AG09319 (cell line): ENCODE measurements at regions not wholly inside any gene's neighbourhood (a gene's known extent, or its start where the extent isn't known, plus 50 kb on each side); places are given as distances from the start of the nearest gene placed in this dataset.
"Not testable (repeated sequence)": the region's sequence is repeated elsewhere in the genome, so short reads cannot be mapped to it uniquely, and the experiment has no call there.

Experiments
- DNase-seq: peaks from one replicate; pipeline ENCODE4 v3.0.0-alpha.2; 2010; ENCODE audit warnings: low read depth; ENCODE audit errors: extremely low read depth
- TF ChIP-seq, protein P1 (sequence below): IDR thresholded peaks from 2 replicates; pipeline ENCODE4 v1.5.1; 2011; ENCODE audit warnings: low read depth, mild to moderate bottlenecking, inconsistent platforms, low read length, moderate library complexity

DNA sequence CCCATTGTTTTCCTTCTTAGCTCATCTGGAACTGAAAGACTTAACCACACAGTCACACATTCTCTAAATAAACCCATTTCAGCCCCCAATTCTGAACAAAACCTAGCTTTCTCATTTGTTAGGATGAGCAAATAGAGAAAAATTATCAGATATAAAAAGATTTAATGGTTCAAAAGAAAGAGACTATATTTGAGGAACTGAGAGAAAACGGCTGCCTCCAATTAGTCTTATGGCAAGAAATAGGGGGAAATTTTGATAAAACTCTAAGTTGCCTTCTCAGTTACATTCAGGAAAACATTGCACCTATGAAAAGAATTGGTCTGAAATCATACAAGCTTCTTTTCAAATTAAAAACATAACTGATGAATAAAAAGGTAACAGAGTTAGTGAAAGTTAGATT lies 63.7 kb upstream of the ALDH1B1 start:
- TF ChIP-seq, protein P1, sequence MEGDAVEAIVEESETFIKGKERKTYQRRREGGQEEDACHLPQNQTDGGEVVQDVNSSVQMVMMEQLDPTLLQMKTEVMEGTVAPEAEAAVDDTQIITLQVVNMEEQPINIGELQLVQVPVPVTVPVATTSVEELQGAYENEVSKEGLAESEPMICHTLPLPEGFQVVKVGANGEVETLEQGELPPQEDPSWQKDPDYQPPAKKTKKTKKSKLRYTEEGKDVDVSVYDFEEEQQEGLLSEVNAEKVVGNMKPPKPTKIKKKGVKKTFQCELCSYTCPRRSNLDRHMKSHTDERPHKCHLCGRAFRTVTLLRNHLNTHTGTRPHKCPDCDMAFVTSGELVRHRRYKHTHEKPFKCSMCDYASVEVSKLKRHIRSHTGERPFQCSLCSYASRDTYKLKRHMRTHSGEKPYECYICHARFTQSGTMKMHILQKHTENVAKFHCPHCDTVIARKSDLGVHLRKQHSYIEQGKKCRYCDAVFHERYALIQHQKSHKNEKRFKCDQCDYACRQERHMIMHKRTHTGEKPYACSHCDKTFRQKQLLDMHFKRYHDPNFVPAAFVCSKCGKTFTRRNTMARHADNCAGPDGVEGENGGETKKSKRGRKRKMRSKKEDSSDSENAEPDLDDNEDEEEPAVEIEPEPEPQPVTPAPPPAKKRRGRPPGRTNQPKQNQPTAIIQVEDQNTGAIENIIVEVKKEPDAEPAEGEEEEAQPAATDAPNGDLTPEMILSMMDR, result no peak
- no peak for DNase-seq

- TF ChIP-seq, protein P1, result no peak
- DNase-seq, result no peak
Observed at GRCh38 chr9:38326122-38326521, 66.4 kb upstream of the ALDH1B1 start.

- not testable (repeated sequence) for DNase-seq
Observed at GRCh38 chr9:38324213-38324612, 68.3 kb upstream of the ALDH1B1 start.

DNA sequence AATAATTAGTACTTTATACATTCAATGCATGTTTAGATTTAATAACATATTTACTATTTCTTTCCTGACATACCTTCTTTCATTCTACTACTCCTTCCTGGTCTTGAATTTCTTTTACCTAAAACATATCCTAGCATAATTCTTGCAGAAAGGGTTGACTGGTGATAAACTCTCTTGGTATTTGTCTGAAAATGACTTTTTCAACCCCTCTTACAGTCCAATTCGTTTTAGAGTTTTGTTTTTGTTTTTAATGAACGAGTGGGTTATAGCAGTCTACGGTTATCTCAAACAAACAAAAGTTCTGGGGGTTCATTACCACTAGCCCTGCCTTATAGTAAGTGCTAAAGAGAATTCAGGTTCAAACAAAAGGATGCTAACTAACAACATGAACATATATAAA lies 69.6 kb upstream of the ALDH1B1 start:
- TF ChIP-seq, protein P1, result no peak

DNA sequence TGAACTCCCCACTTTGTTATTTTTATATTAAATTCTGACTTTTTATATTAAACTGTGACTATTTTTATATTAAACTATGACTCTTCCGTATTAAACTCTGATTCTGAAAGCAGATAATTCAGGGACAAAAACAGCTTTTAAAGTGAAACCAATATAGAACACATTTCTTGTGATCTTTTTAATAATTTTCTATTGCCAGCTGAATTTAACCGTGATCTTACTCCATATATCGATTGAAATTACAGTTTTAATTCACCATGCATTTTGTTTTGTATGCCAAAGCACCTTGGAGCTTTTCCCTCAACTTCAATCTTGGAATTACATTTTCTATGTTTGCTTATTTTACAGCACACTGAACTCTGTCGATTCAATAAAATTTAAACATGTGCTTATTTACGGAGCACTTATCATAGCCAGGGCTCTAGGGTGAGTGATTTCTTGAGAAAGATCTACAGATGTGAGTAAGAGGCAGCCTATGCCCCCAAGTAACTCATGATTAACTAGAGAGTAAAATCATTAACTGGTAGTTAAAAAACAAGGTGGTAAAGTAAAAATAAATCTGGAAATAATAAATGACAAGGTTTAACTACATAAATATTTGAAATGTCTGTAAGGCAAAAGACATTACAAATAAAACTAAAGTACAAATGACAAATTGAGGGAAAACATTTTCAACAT lies 72.9 kb upstream of the ALDH1B1 start:
- no peak for DNase-seq
- TF ChIP-seq, protein P1, result no peak

More for the DNA sequence above, 69.6 kb upstream of the ALDH1B1 start:
- DNase-seq, result no peak

DNA sequence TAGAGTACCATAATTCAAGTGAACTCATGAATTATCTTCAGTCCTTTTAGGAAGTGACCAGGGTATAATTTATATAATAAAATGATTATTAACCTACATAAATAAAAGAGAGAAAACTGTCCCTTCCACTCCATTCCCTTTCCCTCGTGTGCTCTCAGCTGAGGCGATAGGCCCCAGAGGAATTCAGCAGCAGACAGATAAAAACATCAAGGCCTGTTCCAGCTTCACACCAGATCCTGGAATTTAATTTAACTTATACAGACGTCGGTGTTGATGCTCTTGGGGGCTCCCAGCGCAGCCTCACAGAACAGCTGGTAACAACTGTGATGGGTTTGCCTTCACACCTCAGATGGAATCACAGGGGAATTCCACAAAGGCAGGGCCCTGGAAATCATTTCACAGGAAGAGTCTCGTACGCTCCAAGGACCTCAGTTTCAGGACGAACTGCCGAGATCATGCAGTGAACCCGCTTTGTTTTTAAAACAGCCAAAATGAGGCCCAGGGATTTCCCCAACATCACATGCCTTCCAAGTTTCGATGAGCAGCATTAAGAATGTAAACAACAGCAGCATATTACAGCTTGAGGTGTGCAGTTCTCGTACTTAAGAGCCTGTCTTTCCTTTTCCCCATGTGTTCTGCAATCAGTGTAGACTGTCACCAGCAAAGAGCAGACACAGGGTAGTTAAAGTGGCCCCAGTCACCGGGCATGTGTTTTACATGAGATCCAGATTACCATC lies 73.6 kb upstream of the ALDH1B1 start:
- TF ChIP-seq, protein P1, result no peak
- DNase-seq, result no peak

DNA sequence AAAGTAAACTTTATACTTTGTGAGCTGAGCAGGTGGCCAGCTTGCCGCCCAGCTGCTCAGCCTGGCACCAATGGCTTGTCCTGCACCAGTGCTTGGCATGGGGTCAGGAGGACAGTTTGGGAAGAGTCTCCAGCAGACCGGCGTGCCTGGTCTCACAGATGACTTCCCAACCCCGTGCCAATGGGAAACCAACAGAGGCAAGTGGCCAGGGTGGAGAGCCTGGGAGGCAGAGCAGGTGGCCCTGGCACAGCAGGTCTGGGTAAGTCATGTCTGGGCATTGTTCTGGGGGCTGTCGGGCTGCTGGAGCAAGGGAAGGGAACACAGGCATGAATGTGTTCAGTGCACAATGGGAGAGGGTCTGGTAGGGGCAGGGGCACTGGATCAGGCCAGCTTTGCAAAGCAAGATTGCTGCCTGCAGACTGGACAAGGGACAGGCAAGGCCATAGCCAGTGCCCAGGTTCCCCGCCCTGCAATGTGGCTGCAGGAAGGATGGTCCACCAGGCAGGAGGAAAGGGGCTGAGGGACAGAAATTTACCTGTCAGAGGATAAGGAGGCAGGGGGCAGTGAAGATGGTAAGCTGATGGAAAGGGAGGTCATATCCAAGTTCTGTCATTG lies 76.2 kb upstream of the ALDH1B1 start:
- no peak for DNase-seq
- TF ChIP-seq, protein P1, result no peak
